ENCODE measurements at regions not wholly inside any gene's neighbourhood (a gene's known extent, or its start where the extent isn't known, plus 50 kb on each side); places are given as distances from the start of the nearest gene placed in this dataset.
"Not testable (repeated sequence)": the region's sequence is repeated elsewhere in the genome, so short reads cannot be mapped to it uniquely, and the experiment has no call there.

GRCh38 chr7:79552463-79552862 lies 99.0 kb upstream of the MAGI2 start:
- DNase-seq (ENCODE audit: low spot score): no peak

DNA sequence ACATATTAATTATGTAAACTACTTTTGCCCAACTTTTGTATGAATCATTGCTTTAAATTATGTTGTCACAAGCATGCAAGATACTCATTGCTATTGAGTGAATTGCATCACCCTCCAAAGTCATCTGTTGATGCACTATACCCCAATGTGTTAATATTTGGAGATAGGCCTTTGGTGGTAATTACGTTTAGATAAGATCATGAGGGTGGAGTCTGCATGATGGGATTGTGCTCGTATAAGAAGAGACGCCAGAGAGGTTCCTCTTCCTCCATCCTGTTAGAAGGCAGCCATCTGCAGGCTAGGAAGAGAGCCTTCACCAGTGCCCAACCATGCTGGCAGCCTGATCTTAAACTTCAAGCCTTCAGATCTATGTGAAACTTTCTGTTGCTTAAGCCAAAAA lies 95.3 kb upstream of the MAGI2 start:
- DNase-seq (ENCODE audit: low spot score): no peak

DNA sequence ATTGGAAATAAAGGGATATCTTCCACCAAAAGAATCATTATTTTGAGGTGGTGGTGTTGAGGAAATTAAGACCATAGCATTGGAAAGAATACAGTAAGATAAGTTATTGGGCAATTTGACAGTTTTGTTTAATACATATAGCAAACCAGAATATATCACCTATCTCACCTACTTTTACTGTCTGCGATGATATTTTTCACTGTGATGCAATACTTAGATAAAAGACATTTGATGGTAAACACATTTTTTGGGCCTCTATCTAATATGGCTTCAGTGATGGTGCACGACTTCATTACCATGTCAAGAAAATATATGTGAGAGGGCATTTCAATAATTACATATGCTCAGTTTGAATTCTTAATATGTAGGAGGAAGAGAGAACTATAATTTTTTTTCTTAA lies 93.7 kb upstream of the MAGI2 start:
- no peak for DNase-seq (ENCODE audit: low spot score)

DNA sequence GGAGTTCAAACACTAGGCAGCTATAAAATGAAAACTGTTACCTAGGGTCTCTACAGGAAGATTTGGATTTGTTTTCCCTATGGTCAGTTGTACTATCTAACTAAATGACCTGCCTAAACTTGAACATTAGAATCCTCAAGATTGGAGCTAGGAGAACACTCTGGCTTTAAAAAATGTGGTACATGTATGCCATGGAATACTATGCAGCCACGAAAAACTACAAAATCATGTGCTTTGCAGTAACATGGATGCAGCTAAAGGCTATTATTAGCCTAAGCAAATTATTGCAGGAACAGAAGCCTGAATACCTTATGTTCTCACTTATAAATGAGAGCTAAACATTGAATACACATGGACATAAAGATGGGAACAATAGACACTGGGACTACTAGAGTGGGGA lies 87.1 kb upstream of the MAGI2 start:
- DNase-seq (ENCODE audit: low spot score): no peak

GRCh38 chr7:79534128-79534527 lies 80.7 kb upstream of the MAGI2 start:
- DNase-seq (ENCODE audit: low spot score): no peak

DNA sequence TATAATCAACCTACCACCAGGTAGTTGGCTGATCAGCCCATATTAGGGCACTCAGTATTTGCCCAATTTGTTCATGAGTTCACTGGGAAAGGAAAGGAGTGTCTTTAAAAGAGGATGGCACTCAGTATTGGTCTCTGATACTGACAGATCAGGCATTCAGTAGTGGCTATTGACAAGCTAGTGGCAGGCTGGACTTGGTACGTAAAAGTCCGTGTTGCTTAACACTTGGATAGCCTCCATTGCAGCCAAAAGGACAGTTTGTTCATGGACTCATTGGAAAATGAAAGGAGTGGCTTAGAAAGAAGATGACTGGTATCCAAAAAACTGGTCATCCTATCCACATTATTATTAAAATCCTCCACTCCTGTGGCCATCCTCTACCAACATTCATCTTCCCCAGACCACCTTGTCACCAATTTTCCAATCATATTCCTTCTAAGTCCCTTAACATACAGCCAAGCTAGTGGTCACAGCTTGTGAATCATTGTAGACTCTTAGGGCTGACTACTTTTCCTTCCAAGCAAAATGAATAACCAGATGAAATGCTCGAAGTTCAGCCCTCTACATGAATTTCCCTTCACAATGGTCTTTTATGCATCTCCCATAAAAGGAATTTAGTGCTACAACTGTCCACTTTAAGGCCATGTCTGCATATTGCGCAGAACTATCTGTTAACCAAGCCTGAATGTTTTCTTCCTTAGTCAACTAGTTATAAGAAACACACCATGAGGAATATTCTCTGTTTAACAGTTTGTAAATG lies 78.6 kb upstream of the MAGI2 start:
- no peak for DNase-seq (ENCODE audit: low spot score)

DNA sequence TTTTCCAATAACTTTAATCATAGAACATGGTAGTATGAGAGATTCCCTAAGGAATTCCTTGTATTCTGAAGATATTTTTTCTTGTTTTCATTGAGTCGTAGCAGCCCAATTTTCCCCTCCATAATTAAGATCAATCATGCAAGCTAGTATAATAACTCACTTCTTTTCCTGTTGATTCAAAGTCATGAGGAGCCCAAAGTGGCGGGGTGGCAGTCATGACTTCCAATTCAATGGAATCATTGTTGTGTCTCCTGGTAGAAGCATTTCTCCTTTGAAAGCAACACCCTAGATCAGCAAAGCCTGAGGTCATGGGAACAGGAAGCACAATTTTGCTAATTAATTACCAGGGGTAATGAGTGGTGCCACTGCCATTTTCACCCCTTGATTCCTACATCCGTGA lies 77.6 kb upstream of the MAGI2 start:
- no peak for DNase-seq (ENCODE audit: low spot score)

GRCh38 chr7:79529881-79530235 lies 76.4 kb upstream of the MAGI2 start:
- DNase-seq (ENCODE audit: low spot score): no peak

DNA sequence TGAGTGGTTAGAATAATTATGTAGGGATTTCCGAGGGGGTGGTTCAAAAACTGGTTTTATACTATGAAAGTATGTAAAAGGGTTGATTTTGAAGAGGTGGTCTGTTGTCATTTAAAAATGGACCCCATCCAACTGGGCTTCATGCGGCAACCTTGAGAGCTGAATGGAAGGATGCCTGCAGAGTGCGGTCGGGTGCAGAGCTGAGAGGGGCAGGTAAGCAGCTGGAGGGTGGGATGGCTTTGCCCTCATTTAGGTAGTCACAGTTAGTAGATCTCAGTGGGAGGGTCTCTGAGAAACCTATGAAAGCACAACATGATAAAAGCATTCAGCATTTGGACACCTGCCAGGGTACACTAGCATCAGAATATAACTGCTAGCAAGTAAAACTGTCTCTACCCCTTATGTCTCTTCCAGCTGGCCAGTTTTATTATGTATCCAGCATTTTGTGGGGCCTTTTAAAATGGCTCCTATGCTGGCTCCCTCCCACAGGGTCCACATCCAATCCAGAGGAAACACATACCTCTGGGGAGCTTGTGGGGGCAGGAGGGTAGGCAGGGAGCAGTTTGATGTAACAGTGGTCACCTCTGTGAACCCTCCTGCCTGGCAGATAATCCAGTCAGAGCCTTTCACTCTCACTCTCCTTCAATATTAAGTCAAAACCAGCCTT lies 75.9 kb upstream of the MAGI2 start:
- DNase-seq (ENCODE audit: low spot score): no peak

GRCh38 chr7:79528421-79528820 lies 75.0 kb upstream of the MAGI2 start:
- DNase-seq (ENCODE audit: low spot score): no peak

DNA sequence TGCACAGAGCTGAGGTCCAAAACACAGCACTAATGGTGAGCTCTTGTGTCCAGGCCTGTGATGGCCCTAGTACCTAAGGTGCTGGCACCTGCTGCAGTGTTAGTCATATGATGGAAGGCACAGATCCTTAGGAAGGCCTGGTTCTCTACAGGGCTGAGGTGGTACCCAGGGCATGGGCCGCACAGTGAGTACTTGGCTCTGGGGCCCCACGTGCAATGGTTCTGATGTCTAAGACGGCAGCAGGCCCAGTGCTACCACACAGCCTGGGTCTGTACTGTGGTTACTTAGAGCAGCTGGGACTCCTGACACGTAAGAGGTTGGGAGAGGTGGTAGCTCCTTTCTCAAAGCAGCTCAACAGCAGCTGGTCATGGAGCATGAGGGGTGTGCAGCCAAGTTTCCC lies 70.6 kb upstream of the MAGI2 start:
- no peak for DNase-seq (ENCODE audit: low spot score)

DNA sequence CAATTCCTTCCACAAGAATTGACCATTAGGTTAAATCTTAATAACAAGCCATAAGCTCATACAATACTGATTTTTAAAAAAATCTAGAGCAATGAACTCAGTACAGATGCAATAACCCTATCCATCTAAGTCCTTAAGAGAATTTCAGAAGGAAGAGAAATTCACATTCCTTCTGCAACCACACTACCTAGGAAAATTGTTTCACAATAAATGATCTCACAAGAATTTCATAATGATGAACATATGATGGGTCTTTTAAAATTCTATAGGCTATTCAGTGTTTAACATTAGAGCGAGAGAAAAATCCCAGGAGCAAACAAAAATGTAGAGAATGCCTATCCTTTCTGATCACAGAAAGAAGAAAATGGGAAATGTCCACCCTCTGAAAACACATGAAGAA lies 70.0 kb upstream of the MAGI2 start:
- DNase-seq (ENCODE audit: low spot score): no peak

GRCh38 chr7:79520543-79520942 lies 67.1 kb upstream of the MAGI2 start:
- DNase-seq (ENCODE audit: low spot score): no peak

DNA sequence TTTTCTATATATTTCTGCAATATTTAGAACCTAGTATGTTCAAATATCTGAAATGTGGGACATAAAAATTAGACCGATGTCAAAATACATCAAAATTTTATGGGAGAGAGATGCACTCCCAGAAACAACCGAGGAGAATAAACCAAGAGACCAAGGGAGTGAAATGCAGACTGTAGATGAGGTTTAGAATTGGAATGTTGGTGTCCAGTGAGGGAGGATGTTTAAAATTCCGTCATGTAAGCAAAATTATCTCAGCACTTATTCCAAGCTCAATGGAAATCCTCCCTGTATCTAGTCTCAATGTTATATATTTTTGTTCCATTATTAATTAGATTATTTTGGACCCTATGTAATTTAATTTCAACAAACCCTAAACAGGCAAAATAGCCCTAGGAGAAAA lies 61.9 kb upstream of the MAGI2 start:
- no peak for DNase-seq (ENCODE audit: low spot score)

DNA sequence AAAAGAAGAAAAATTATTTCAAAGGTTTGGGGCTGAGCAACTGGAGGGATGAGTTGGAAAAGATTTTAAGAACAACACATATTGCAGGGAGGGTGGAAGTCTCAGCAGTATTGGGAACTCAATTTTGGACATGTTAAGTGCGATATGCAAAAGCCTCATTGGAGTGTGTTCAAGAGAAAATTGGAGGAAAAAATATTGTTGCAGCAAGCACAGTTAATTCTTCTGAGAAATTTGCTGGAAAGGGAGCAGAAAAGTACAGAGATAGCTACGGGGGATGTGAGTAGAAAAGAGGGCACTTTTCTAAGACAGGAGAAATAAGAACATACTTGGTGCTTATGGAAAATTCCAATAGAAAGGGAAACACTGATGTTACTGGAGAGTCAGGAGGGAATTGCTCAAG lies 59.8 kb upstream of the MAGI2 start:
- DNase-seq (ENCODE audit: low spot score): no peak

- DNase-seq (ENCODE audit: low spot score): no peak
These were observed 58.8 kb upstream of the MAGI2 start for GRCh38 chr7:79512261-79512660.

- DNase-seq (ENCODE audit: low spot score): not testable (repeated sequence)
These were observed 57.6 kb upstream of the MAGI2 start for GRCh38 chr7:79511056-79511455.

DNA sequence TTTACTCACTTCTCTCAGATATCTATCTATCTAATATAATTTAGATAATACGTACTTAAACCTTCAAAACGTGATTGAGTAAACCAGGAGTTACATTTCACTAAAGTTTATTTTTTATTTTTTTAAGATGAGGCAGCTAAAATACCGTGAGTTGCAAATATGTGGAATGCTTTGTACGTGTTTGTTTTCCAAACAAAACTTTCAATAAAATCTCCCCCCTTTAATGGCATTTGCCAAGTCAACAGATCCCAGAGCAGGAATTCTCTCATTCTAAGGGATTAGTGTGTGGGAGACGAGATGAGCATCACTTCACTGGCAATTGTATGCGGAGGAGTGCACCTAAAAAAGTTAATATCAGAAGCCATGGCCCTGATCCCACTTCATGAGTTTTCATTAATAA lies 53.7 kb upstream of the MAGI2 start:
- no peak for DNase-seq (ENCODE audit: low spot score)

GRCh38 chr7:79506481-79506880 lies 53.0 kb upstream of the MAGI2 start:
- no peak for DNase-seq (ENCODE audit: low spot score)

- no peak for DNase-seq (ENCODE audit: low spot score)
These were observed 51.3 kb upstream of the MAGI2 start for GRCh38 chr7:79504607-79505389.
